Sciatic nerve (tissue), 2 donors: ENCODE measurements at regions not wholly inside any gene's neighbourhood (a gene's known extent, or its start where the extent isn't known, plus 50 kb on each side); places are given as distances from the start of the nearest gene placed in this dataset.
"Not testable (repeated sequence)": the region's sequence is repeated elsewhere in the genome, so short reads cannot be mapped to it uniquely, and the experiment has no call there.

Source experiments
- ATAC-seq: fragments of 200-7000 bp; cut with Tn5 transposase; one replicate; pipeline ENCODE4 v1.9.1; 2020; ENCODE audit warnings: mild to moderate bottlenecking, moderate library complexity
- DNase-seq: peaks from one replicate; pipeline ENCODE4 v3.0.0-alpha.2; 2020; ENCODE audit warnings: low spot score
- intact Hi-C: fragments of 100-400 bp; cut with DNase I; formaldehyde crosslinking; loops from one replicate; pipeline ENCODE4 v1.14.2; 2022
- donor health status: DM: no; HTN: no; CAD: no.
- donor health status: DM: no; HTN: no; CAD: no.

GRCh38 chr10:20662742-20663141 lies 234.4 kb downstream of the NEBL start:
- ATAC-seq (no peak), DNase-seq (no peak)
- intact Hi-C loops, result no loop called here

GRCh38 chr10:20659225-20659624 lies 237.9 kb downstream of the NEBL start:
- intact Hi-C loops, result no loop called here
- ATAC-seq, result no peak
- DNase-seq, result no peak

GRCh38 chr10:20658158-20658557 lies 239.0 kb downstream of the NEBL start:
- DNase-seq, result no peak
- ATAC-seq, result no peak
- intact Hi-C loops, result no loop called here

GRCh38 chr10:20656886-20657285 lies 240.2 kb downstream of the NEBL start:
- intact Hi-C loops, result no loop called here
- no peak for DNase-seq
- ATAC-seq, result no peak

GRCh38 chr10:20652424-20652823 lies 244.7 kb downstream of the NEBL start:
- DNase-seq, intact Hi-C loops, ATAC-seq: not testable (repeated sequence)

- ATAC-seq (no peak), DNase-seq (no peak)
- intact Hi-C loops, result no loop called here
Measured at GRCh38 chr10:20648263-20648874, 248.7 kb downstream of the NEBL start.

- intact Hi-C loops, result no loop called here
- DNase-seq (no peak), ATAC-seq (no peak)
Measured at GRCh38 chr10:20647756-20648155, 249.4 kb downstream of the NEBL start.

GRCh38 chr10:20644421-20644820 lies 252.7 kb downstream of the NEBL start:
- intact Hi-C loops, result no loop called here
- no peak for DNase-seq
- ATAC-seq, result no peak

- DNase-seq (no peak), ATAC-seq (no peak)
- intact Hi-C loops, result no loop called here
Measured at GRCh38 chr10:20641605-20642004, 255.5 kb downstream of the NEBL start.

- ATAC-seq, result no peak
- no peak for DNase-seq
- intact Hi-C loops, result no loop called here
Measured at GRCh38 chr10:20635570-20635969, 261.5 kb downstream of the NEBL start.

GRCh38 chr10:20634839-20635238 lies 262.3 kb downstream of the NEBL start:
- intact Hi-C loops, result no loop called here
- ATAC-seq, result no peak

GRCh38 chr10:20633714-20634113 lies 263.4 kb downstream of the NEBL start:
- intact Hi-C loops, result no loop called here
- DNase-seq, result no peak
- ATAC-seq, result no peak

More at GRCh38 chr10:20634839-20635238, 262.3 kb downstream of the NEBL start:
- no peak for DNase-seq

- intact Hi-C loops, result no loop called here
- no peak for DNase-seq
- ATAC-seq, result no peak
Measured at GRCh38 chr10:20632696-20633095, 264.4 kb downstream of the NEBL start.

GRCh38 chr10:20631229-20631628 lies 265.9 kb downstream of the NEBL start:
- intact Hi-C loops, result no loop called here
- ATAC-seq, result no peak
- no peak for DNase-seq

- intact Hi-C loops, result no loop called here
- DNase-seq (no peak), ATAC-seq (no peak)
Measured at GRCh38 chr10:20630092-20630643, 266.9 kb downstream of the NEBL start.

GRCh38 chr10:20627946-20628507 lies 269.1 kb downstream of the NEBL start:
- intact Hi-C loops, result no loop called here
- no peak for DNase-seq
- no peak for ATAC-seq

GRCh38 chr10:20627087-20627486 lies 270.0 kb downstream of the NEBL start:
- intact Hi-C loops, result no loop called here
- ATAC-seq, result no peak
- DNase-seq, result no peak

- no peak for ATAC-seq
- intact Hi-C loops, result no loop called here
- DNase-seq, result no peak
Measured at GRCh38 chr10:20625868-20626267, 271.2 kb downstream of the NEBL start.

- peak; percentile 92 for ATAC-seq
- intact Hi-C loops, result no loop called here
- peak; percentile 59 for DNase-seq
Measured at GRCh38 chr10:20624642-20625041, 272.5 kb downstream of the NEBL start.

- intact Hi-C loops, result no loop called here
- DNase-seq (no peak), ATAC-seq (peak; percentile 53)
Measured at GRCh38 chr10:20623546-20623945, 273.6 kb downstream of the NEBL start.
